ENCODE measurements at regions not wholly inside any gene's neighbourhood (a gene's known extent, or its start where the extent isn't known, plus 50 kb on each side); places are given as distances from the start of the nearest gene placed in this dataset.
"Not testable (repeated sequence)": the region's sequence is repeated elsewhere in the genome, so short reads cannot be mapped to it uniquely, and the experiment has no call there.

GRCh38 chr14:21910260-21910659, 236.6 kb upstream of the OR4E1 start:
- DNase-seq: no peak
- intact Hi-C loops (cut with DNase I, micrococcal nuclease): no loop called here
- no peak for ATAC-seq

- no peak for ATAC-seq
- intact Hi-C loops (cut with DNase I, micrococcal nuclease): no loop called here
- peak in 1 of 2 donors; percentile 24 for DNase-seq
Measured at GRCh38 chr14:21902561-21903181, 229.1 kb upstream of the OR4E1 start.

GRCh38 chr14:21894898-21895194, 221.2 kb upstream of the OR4E1 start:
- intact Hi-C loops (cut with DNase I, micrococcal nuclease); DNase-seq; ATAC-seq: not testable (repeated sequence)

GRCh38 chr14:21894003-21894897, 220.6 kb upstream of the OR4E1 start:
- DNase-seq (peak in 1 of 2 donors; percentile 14), ATAC-seq (no peak)
- intact Hi-C loops (cut with DNase I, micrococcal nuclease): no loop called here

- intact Hi-C loops (cut with DNase I, micrococcal nuclease): no loop called here
- DNase-seq (no peak), ATAC-seq (no peak)
Measured at GRCh38 chr14:21891921-21892320, 218.3 kb upstream of the OR4E1 start.

GRCh38 chr14:21884995-21885394, 211.4 kb upstream of the OR4E1 start:
- intact Hi-C loops (cut with DNase I, micrococcal nuclease): no loop called here
- no peak for DNase-seq
- no peak for ATAC-seq

- ATAC-seq (peak; percentile 30), DNase-seq (no peak)
- intact Hi-C loops (cut with DNase I, micrococcal nuclease): no loop called here
Measured at GRCh38 chr14:21882226-21882625, 208.6 kb upstream of the OR4E1 start.

GRCh38 chr14:21880918-21881317, 207.3 kb upstream of the OR4E1 start:
- intact Hi-C loops (cut with DNase I, micrococcal nuclease): no loop called here
- no peak for DNase-seq
- peak; percentile 74 for ATAC-seq

- intact Hi-C loops (cut with DNase I, micrococcal nuclease): no loop called here
Measured at GRCh38 chr14:21875791-21876190, 202.2 kb upstream of the OR4E1 start.

GRCh38 chr14:21874946-21875345, 201.3 kb upstream of the OR4E1 start:
- intact Hi-C loops (cut with DNase I, micrococcal nuclease): no loop called here
- ATAC-seq: no peak
- DNase-seq: no peak

More at GRCh38 chr14:21875791-21876190, 202.2 kb upstream of the OR4E1 start:
- ATAC-seq (no peak), DNase-seq (no peak)

GRCh38 chr14:21874167-21874566, 200.5 kb upstream of the OR4E1 start:
- ATAC-seq: no peak
- intact Hi-C loops (cut with DNase I, micrococcal nuclease): no loop called here
- DNase-seq: no peak

GRCh38 chr14:21868442-21869046, 194.9 kb upstream of the OR4E1 start:
- peak; percentile 77 for ATAC-seq
- DNase-seq: peak; percentile 36 to 71
- intact Hi-C loops (cut with DNase I, micrococcal nuclease): no loop called here

- DNase-seq (no peak), ATAC-seq (no peak)
- intact Hi-C loops (cut with DNase I, micrococcal nuclease): no loop called here
Measured at GRCh38 chr14:21867541-21867940, 193.9 kb upstream of the OR4E1 start.

- intact Hi-C loops (cut with DNase I, micrococcal nuclease): no loop called here
- ATAC-seq (no peak), DNase-seq (no peak)
Measured at GRCh38 chr14:21866479-21866878, 192.9 kb upstream of the OR4E1 start.

- ATAC-seq (no peak), DNase-seq (no peak)
- intact Hi-C loops (cut with DNase I, micrococcal nuclease): no loop called here
Measured at GRCh38 chr14:21863289-21863688, 189.7 kb upstream of the OR4E1 start.

GRCh38 chr14:21861153-21861552, 187.5 kb upstream of the OR4E1 start:
- ATAC-seq: no peak
- intact Hi-C loops (cut with DNase I, micrococcal nuclease): no loop called here
- DNase-seq: no peak

- intact Hi-C loops (cut with DNase I, micrococcal nuclease): no loop called here
- DNase-seq: no peak
- ATAC-seq: no peak
Measured at GRCh38 chr14:21860172-21860571, 186.6 kb upstream of the OR4E1 start.

GRCh38 chr14:21852775-21853174, 179.2 kb upstream of the OR4E1 start:
- DNase-seq (no peak), ATAC-seq (no peak)
- intact Hi-C loops (cut with DNase I, micrococcal nuclease): no loop called here

GRCh38 chr14:21852061-21852664, 178.5 kb upstream of the OR4E1 start:
- intact Hi-C loops (cut with DNase I, micrococcal nuclease): no loop called here
- ATAC-seq (peak; percentile 47), DNase-seq (peak in 1 of 2 donors; percentile 63)

GRCh38 chr14:21846902-21847301, 173.3 kb upstream of the OR4E1 start:
- DNase-seq; intact Hi-C loops (cut with DNase I, micrococcal nuclease); ATAC-seq: not testable (repeated sequence)

All from left colon (tissue), 2 donors.